ENCODE measurements at regions not wholly inside any gene's neighbourhood (a gene's known extent, or its start where the extent isn't known, plus 50 kb on each side); places are given as distances from the start of the nearest gene placed in this dataset.

DNA sequence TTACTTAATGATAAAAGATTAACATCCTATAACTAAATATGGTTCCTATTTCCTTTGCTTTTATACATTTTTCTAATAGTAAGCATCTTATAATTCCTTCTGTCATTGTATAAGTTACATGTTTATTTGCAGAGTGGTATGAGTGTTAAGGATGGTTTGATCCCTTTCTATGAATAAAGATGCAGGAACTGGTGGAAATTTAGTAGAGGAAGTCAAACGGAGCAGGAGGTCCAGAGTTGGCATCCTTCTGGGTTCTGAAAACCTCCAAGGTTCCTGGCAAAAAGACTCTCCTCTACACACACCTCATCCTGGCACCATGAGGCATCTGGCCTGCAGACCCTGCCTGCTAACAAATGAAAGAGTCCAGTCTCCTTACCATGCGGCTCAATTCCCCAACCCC lies 296.8 kb downstream of the SOX9 start:
- TF ChIP-seq, protein P1, sequence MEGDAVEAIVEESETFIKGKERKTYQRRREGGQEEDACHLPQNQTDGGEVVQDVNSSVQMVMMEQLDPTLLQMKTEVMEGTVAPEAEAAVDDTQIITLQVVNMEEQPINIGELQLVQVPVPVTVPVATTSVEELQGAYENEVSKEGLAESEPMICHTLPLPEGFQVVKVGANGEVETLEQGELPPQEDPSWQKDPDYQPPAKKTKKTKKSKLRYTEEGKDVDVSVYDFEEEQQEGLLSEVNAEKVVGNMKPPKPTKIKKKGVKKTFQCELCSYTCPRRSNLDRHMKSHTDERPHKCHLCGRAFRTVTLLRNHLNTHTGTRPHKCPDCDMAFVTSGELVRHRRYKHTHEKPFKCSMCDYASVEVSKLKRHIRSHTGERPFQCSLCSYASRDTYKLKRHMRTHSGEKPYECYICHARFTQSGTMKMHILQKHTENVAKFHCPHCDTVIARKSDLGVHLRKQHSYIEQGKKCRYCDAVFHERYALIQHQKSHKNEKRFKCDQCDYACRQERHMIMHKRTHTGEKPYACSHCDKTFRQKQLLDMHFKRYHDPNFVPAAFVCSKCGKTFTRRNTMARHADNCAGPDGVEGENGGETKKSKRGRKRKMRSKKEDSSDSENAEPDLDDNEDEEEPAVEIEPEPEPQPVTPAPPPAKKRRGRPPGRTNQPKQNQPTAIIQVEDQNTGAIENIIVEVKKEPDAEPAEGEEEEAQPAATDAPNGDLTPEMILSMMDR (IDR thresholded peaks at IDR 0.05; ENCODE audit: poor library complexity) = no peak
- no peak for TF ChIP-seq EZH2 (IDR thresholded peaks at IDR 0.05; ENCODE audit: borderline replicate concordance)
- no peak for TF ChIP-seq EZH2phosphoT487 (IDR thresholded peaks at IDR 0.05; ENCODE audit: low read depth, severe bottlenecking, unreplicated experiment)
